Osteoblast (primary cell): ENCODE measurements at regions not wholly inside any gene's neighbourhood (a gene's known extent, or its start where the extent isn't known, plus 50 kb on each side); places are given as distances from the start of the nearest gene placed in this dataset.

ENCODE experiments used
- DNase-seq: peaks from one replicate; pipeline ENCODE4 v3.0.0; 2011; ENCODE audit warnings: low spot score, mixed read lengths; ENCODE audit not compliant: insufficient read length; ENCODE audit errors: missing footprints
- H2AFZ ChIP-seq: 2 replicates; pipeline ENCODE4 v1.6.0; 2011; ENCODE audit warnings: mild to moderate bottlenecking, low read length
- H3K27ac ChIP-seq: 2 replicates; pipeline ENCODE4 v1.5.1; 2011; ENCODE audit warnings: mild to moderate bottlenecking, low read depth, low read length, moderate library complexity
- H3K27me3 ChIP-seq: 2 replicates; pipeline ENCODE4 v1.6.0; 2012; ENCODE audit warnings: mild to moderate bottlenecking, control low read depth, inconsistent platforms, low read length, moderate library complexity; ENCODE audit not compliant: insufficient read depth
- H3K36me3 ChIP-seq: 2 replicates; pipeline ENCODE4 v1.5.1; 2011; ENCODE audit warnings: mild to moderate bottlenecking, low read length, control low read depth, moderate library complexity; ENCODE audit not compliant: insufficient read depth
- H3K4me1 ChIP-seq: 2 replicates; pipeline ENCODE4 v1.5.1; 2011; ENCODE audit warnings: mild to moderate bottlenecking, low read length, control low read depth, moderate library complexity; ENCODE audit not compliant: insufficient read depth
- H3K4me2 ChIP-seq: 2 replicates; pipeline ENCODE4 v1.6.0; 2011; ENCODE audit warnings: mild to moderate bottlenecking, low read length; ENCODE audit not compliant: insufficient read depth
- H3K4me3 ChIP-seq: fragments of 200-600 bp; sonication (generic); 3 replicates; pipeline ENCODE4 v1.5.1; 2012; ENCODE audit warnings: mild to moderate bottlenecking, low read length, inconsistent platforms; ENCODE audit not compliant: insufficient read depth
- H3K79me2 ChIP-seq: 2 replicates; pipeline ENCODE4 v1.6.0; 2012; ENCODE audit warnings: mild to moderate bottlenecking, low read length, control low read depth, inconsistent platforms; ENCODE audit not compliant: insufficient read depth
- H3K9me3 ChIP-seq: 2 replicates; pipeline ENCODE4 v1.5.1; 2011; ENCODE audit warnings: low read depth, low read length, control low read depth
- H4K20me1 ChIP-seq: 2 replicates; pipeline ENCODE4 v1.6.0; 2012; ENCODE audit warnings: mild to moderate bottlenecking, low read length, control low read depth; ENCODE audit not compliant: insufficient read depth
- CTCF ChIP-seq: IDR thresholded peaks from 2 replicates; pipeline ENCODE4 v1.5.1; 2011; ENCODE audit warnings: mild to moderate bottlenecking, low read depth, low read length, moderate library complexity; ENCODE audit errors: extremely low read depth

- Histone ChIP-seq H3K4me1 (no peaks in the 10 kb centered on the region), H3K27ac (no peak overlapping the region), H3K79me2 (peaks cover 33% of the 10 kb centered on the region), H3K27me3 (no peaks in the 10 kb centered on the region), H2AFZ (no peak overlapping the region), H3K9me3 (no peaks in the 10 kb centered on the region), H3K4me3 (no peak overlapping the region), H3K4me2 (no peak overlapping the region), H3K36me3 (peaks cover 8% of the 10 kb centered on the region), H4K20me1 (peaks cover 33% of the 10 kb centered on the region)
- no peak for TF ChIP-seq CTCF
- DNase-seq, result no peak
Observed at GRCh38 chr22:25383278-25383820, 163.9 kb downstream of the CRYBB2 start.

- peaks cover 32% of the 10 kb centered on the region for H4K20me1 ChIP-seq
- no peak for TF ChIP-seq CTCF
Observed at GRCh38 chr22:25383892-25384291, 164.5 kb downstream of the CRYBB2 start.

GRCh38 chr22:25386538-25386884 is 167.1 kb downstream of the CRYBB2 start:
- H3K27ac ChIP-seq, result no peak overlapping the region
- no peaks in the 10 kb centered on the region for H3K4me1 ChIP-seq
- H3K9me3 ChIP-seq, result no peaks in the 10 kb centered on the region
- no peak overlapping the region for H3K4me3 ChIP-seq
- peaks cover 51% of the 10 kb centered on the region for H3K79me2 ChIP-seq
- no peaks in the 10 kb centered on the region for H3K27me3 ChIP-seq
- no peak overlapping the region for H2AFZ ChIP-seq
- H3K4me2 ChIP-seq, result no peak overlapping the region
- peaks cover 57% of the 10 kb centered on the region for H4K20me1 ChIP-seq
- DNase-seq, result peak; percentile 78
- H3K36me3 ChIP-seq, result no peaks in the 10 kb centered on the region
- TF ChIP-seq CTCF, result no peak

More at GRCh38 chr22:25383892-25384291, 164.5 kb downstream of the CRYBB2 start:
- Histone ChIP-seq H3K79me2 (peaks cover 37% of the 10 kb centered on the region), H3K36me3 (peaks cover 8% of the 10 kb centered on the region), H3K27ac (no peak overlapping the region), H3K4me2 (no peak overlapping the region), H3K9me3 (no peaks in the 10 kb centered on the region), H3K4me1 (no peaks in the 10 kb centered on the region), H2AFZ (no peak overlapping the region), H3K27me3 (no peaks in the 10 kb centered on the region), H3K4me3 (no peak overlapping the region)
- DNase-seq, result no peak

- Histone ChIP-seq H2AFZ (no peak overlapping the region), H3K27me3 (no peaks in the 10 kb centered on the region), H3K79me2 (peaks cover 64% of the 10 kb centered on the region), H3K36me3 (no peaks in the 10 kb centered on the region), H3K27ac (no peak overlapping the region), H3K9me3 (no peaks in the 10 kb centered on the region), H3K4me1 (no peaks in the 10 kb centered on the region), H4K20me1 (peaks cover 70% of the 10 kb centered on the region), H3K4me2 (no peak overlapping the region), H3K4me3 (no peak overlapping the region)
- no peak for TF ChIP-seq CTCF
- no peak for DNase-seq
Observed at GRCh38 chr22:25388415-25388814, 169.0 kb downstream of the CRYBB2 start.
